Cardiac septum (tissue), 1 donor: ENCODE measurements at regions not wholly inside any gene's neighbourhood (a gene's known extent, or its start where the extent isn't known, plus 50 kb on each side); places are given as distances from the start of the nearest gene placed in this dataset.

Experiments used
- DNase-seq: peaks from one replicate; pipeline ENCODE4 v3.0.0-alpha.2; 2020; ENCODE audit warnings: low spot score
- intact Hi-C: fragments of 100-400 bp; cut with DNase I; formaldehyde crosslinking; loops from one replicate; pipeline ENCODE4 v1.14.0; 2022
- donor health status: DM: no; HTN: no; CAD: no.

- intact Hi-C loops: no loop called here
- no peak for DNase-seq
Measured at GRCh38 chr1:239436286-239436685, 49.9 kb downstream of the CHRM3 start.

GRCh38 chr1:239437822-239438221 is 51.5 kb downstream of the CHRM3 start:
- intact Hi-C loops: no loop called here
- no peak for DNase-seq

GRCh38 chr1:239438891-239439290 is 52.5 kb downstream of the CHRM3 start:
- intact Hi-C loops: no loop called here

GRCh38 chr1:239443361-239443760 is 57.0 kb downstream of the CHRM3 start:
- DNase-seq: no peak

More at GRCh38 chr1:239438891-239439290, 52.5 kb downstream of the CHRM3 start:
- DNase-seq: no peak

GRCh38 chr1:239446611-239447010 is 60.2 kb downstream of the CHRM3 start:
- DNase-seq: no peak
- intact Hi-C loops: no loop called here

More at GRCh38 chr1:239443361-239443760, 57.0 kb downstream of the CHRM3 start:
- intact Hi-C loops: no loop called here

GRCh38 chr1:239448911-239449310 is 62.5 kb downstream of the CHRM3 start:
- intact Hi-C loops: no loop called here
- no peak for DNase-seq

GRCh38 chr1:239455743-239456142 is 69.4 kb downstream of the CHRM3 start:
- intact Hi-C loops: no loop called here
- DNase-seq: no peak

GRCh38 chr1:239456788-239457187 is 70.4 kb downstream of the CHRM3 start:
- intact Hi-C loops: no loop called here
- DNase-seq: no peak

- intact Hi-C loops: no loop called here
Measured at GRCh38 chr1:239457491-239458143, 71.2 kb downstream of the CHRM3 start.

GRCh38 chr1:239458144-239458500 is 71.8 kb downstream of the CHRM3 start:
- intact Hi-C loops: no loop called here

More at GRCh38 chr1:239457491-239458143, 71.2 kb downstream of the CHRM3 start:
- DNase-seq: no peak

GRCh38 chr1:239467730-239468129 is 81.4 kb downstream of the CHRM3 start:
- intact Hi-C loops: no loop called here
- DNase-seq: no peak

More at GRCh38 chr1:239458144-239458500, 71.8 kb downstream of the CHRM3 start:
- no peak for DNase-seq

GRCh38 chr1:239478069-239478468 is 91.7 kb downstream of the CHRM3 start:
- no peak for DNase-seq
- intact Hi-C loops: loop anchor here (10.0 kb wide), 1 partner anchor 417 kb away; no protein-coding TSS in a partner anchor

- intact Hi-C loops: no loop called here
- no peak for DNase-seq
Measured at GRCh38 chr1:239483391-239483790, 97.0 kb downstream of the CHRM3 start.

- no peak for DNase-seq
- intact Hi-C loops: no loop called here
Measured at GRCh38 chr1:239493811-239494414, 107.5 kb downstream of the CHRM3 start.

GRCh38 chr1:239505094-239505493 is 118.7 kb downstream of the CHRM3 start:
- DNase-seq: no peak
- intact Hi-C loops: no loop called here

- intact Hi-C loops: no loop called here
- DNase-seq: no peak
Measured at GRCh38 chr1:239507826-239508225, 121.5 kb downstream of the CHRM3 start.

- intact Hi-C loops: no loop called here
- no peak for DNase-seq
Measured at GRCh38 chr1:239511875-239512274, 125.5 kb downstream of the CHRM3 start.

GRCh38 chr1:239516579-239516978 is 130.2 kb downstream of the CHRM3 start:
- no peak for DNase-seq
- intact Hi-C loops: no loop called here

- intact Hi-C loops: no loop called here
- DNase-seq: no peak
Measured at GRCh38 chr1:239526391-239526790, 140.0 kb downstream of the CHRM3 start.

GRCh38 chr1:239527051-239527693 is 140.8 kb downstream of the CHRM3 start:
- intact Hi-C loops: no loop called here

More at GRCh38 chr1:239527051-239527693, 140.8 kb downstream of the CHRM3 start:
- no peak for DNase-seq
